ENCODE measurements at regions not wholly inside any gene's neighbourhood (a gene's known extent, or its start where the extent isn't known, plus 50 kb on each side); places are given as distances from the start of the nearest gene placed in this dataset.

DNA sequence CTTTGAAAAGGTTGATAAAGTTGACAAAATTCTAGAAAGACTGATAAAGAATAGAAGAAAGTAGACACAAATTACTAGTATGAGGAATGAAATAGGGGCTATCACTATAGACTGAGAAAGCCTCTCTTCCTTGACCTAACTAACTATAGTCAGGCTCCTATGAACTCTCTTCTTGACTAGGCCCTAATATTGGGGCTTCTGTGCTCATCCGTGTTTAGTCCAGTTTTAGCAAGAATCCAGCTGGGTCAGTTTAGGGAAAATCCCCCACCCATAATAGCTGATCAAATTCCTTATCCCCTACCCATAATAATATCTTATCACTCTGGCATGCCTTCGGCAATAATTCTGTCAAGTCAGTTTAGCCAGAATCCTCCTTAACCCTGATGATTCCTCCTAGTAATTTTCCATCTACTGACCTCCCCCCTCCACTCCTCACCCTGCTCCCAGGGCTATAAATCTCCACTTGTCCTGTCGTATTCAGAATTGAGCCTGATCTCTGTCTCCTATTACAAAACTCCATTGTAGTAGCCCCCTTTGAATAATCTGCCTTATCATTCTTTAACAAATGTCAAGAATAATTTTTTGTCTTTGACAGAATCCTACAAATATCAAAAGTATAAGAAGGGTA lies 138.1 kb downstream of the TFAP2A start:
- no peak overlapping the region for H2AFZ ChIP-seq (ENCODE audit: low read length)
- TF ChIP-seq ZNF205 (CRISPR knock-in tag; IDR thresholded peaks at IDR 0.05): no peak
- TF ChIP-seq SAFB2 (CRISPR knock-in tag; IDR thresholded peaks at IDR 0.05; ENCODE audit: borderline replicate concordance, low read depth): no peak
- TF ChIP-seq, protein P1, sequence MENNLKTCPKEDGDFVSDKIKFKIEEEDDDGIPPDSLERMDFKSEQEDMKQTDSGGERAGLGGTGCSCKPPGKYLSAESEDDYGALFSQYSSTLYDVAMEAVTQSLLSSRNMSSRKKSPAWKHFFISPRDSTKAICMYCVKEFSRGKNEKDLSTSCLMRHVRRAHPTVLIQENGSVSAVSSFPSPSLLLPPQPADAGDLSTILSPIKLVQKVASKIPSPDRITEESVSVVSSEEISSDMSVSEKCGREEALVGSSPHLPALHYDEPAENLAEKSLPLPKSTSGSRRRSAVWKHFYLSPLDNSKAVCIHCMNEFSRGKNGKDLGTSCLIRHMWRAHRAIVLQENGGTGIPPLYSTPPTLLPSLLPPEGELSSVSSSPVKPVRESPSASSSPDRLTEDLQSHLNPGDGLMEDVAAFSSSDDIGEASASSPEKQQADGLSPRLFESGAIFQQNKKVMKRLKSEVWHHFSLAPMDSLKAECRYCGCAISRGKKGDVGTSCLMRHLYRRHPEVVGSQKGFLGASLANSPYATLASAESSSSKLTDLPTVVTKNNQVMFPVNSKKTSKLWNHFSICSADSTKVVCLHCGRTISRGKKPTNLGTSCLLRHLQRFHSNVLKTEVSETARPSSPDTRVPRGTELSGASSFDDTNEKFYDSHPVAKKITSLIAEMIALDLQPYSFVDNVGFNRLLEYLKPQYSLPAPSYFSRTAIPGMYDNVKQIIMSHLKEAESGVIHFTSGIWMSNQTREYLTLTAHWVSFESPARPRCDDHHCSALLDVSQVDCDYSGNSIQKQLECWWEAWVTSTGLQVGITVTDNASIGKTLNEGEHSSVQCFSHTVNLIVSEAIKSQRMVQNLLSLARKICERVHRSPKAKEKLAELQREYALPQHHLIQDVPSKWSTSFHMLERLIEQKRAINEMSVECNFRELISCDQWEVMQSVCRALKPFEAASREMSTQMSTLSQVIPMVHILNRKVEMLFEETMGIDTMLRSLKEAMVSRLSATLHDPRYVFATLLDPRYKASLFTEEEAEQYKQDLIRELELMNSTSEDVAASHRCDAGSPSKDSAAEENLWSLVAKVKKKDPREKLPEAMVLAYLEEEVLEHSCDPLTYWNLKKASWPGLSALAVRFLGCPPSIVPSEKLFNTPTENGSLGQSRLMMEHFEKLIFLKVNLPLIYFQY (CRISPR knock-in tag; IDR thresholded peaks at IDR 0.05; ENCODE audit: borderline replicate concordance): no peak
- TF ChIP-seq, protein P2, sequence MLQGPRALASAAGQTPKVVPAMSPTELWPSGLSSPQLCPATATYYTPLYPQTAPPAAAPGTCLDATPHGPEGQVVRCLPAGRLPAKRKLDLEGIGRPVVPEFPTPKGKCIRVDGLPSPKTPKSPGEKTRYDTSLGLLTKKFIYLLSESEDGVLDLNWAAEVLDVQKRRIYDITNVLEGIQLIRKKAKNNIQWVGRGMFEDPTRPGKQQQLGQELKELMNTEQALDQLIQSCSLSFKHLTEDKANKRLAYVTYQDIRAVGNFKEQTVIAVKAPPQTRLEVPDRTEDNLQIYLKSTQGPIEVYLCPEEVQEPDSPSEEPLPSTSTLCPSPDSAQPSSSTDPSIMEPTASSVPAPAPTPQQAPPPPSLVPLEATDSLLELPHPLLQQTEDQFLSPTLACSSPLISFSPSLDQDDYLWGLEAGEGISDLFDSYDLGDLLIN (CRISPR knock-in tag; IDR thresholded peaks at IDR 0.05; ENCODE audit: borderline replicate concordance): no peak
- TF ChIP-seq KMT2A (CRISPR knock-in tag; IDR thresholded peaks at IDR 0.05): no peak
- no peak for TF ChIP-seq ZNF138 (CRISPR knock-in tag; IDR thresholded peaks at IDR 0.05; ENCODE audit: low read depth)
- no peak for TF ChIP-seq ARNT2 (CRISPR knock-in tag; IDR thresholded peaks at IDR 0.05; ENCODE audit: low read depth)
- no peak for TF ChIP-seq HDAC2 (CRISPR knock-in tag; IDR thresholded peaks at IDR 0.05)
- TF ChIP-seq, protein P3, sequence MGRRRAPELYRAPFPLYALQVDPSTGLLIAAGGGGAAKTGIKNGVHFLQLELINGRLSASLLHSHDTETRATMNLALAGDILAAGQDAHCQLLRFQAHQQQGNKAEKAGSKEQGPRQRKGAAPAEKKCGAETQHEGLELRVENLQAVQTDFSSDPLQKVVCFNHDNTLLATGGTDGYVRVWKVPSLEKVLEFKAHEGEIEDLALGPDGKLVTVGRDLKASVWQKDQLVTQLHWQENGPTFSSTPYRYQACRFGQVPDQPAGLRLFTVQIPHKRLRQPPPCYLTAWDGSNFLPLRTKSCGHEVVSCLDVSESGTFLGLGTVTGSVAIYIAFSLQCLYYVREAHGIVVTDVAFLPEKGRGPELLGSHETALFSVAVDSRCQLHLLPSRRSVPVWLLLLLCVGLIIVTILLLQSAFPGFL (CRISPR knock-in tag; IDR thresholded peaks at IDR 0.05): no peak
- no peak for TF ChIP-seq ZNF333 (CRISPR knock-in tag; IDR thresholded peaks at IDR 0.05; ENCODE audit: borderline replicate concordance)
- TF ChIP-seq ZNF841 (CRISPR knock-in tag; IDR thresholded peaks at IDR 0.05; ENCODE audit: borderline replicate concordance): no peak
- TF ChIP-seq ZNF282 (IDR thresholded peaks at IDR 0.05; ENCODE audit: partially characterized antibody): no peak
- H3K9me3 ChIP-seq (ENCODE audit: low read length): no peaks in the 10 kb centered on the region
- in situ Hi-C loops (cut with HindIII; ENCODE audit: extremely low pct_ligation_motif_present, low pct_unique_long_range_greater_than_20kb) (no loop called here), intact Hi-C loops (cut with micrococcal nuclease; ENCODE audit: unreplicated experiment) (no loop called here)
- H3K4me3 ChIP-seq (replicated peaks in 1 of 3; ENCODE audit: insufficient read depth in 1 of 3, low read depth in 2 of 3, low read length in 3 of 3): no peak overlapping the region
- no peaks in the 10 kb centered on the region for H3K36me3 ChIP-seq (replicated peaks in 1 of 2; ENCODE audit: control insufficient read depth in 1 of 2, insufficient read depth in 2 of 2, low read length in 2 of 2)
- FAIRE-seq (no peak), ATAC-seq (no peak), DNase-seq (ENCODE audit: low spot score) (no peak)
- no peaks in the 10 kb centered on the region for H3K27me3 ChIP-seq (ENCODE audit: control insufficient read depth in 1 of 2, insufficient read depth in 2 of 2, low read length in 2 of 2)
- 5% methylated on average over 3 of the region's 3 CpGs for WGBS (ENCODE audit: low lambda C conversion rate)
- no peak overlapping the region for H3K27ac ChIP-seq (ENCODE audit: extremely low read length, insufficient read depth, low read length)
- H3K4me2 ChIP-seq (ENCODE audit: low read depth, low read length): no peak overlapping the region
- no peaks in the 10 kb centered on the region for H4K20me1 ChIP-seq (ENCODE audit: insufficient read depth, low read length)
- ChIA-PET POLR2A (no interaction called here), CTCF (ENCODE audit: low intra/inter-chr PET ratio, low total read pairs) (no interaction called here)
- H3K9ac ChIP-seq (ENCODE audit: insufficient read depth, low read depth, low read length): no peak overlapping the region
- no TSS peak for BruUV-seq (replicated peaks)
- H3K4me1 ChIP-seq (ENCODE audit: insufficient read depth, low read length): no peaks in the 10 kb centered on the region
- H3K79me2 ChIP-seq (ENCODE audit: insufficient read depth, low read length): no peaks in the 10 kb centered on the region

All from HepG2 (cell line).